Left lung (tissue), 4 donors: ENCODE measurements at regions not wholly inside any gene's neighbourhood (a gene's known extent, or its start where the extent isn't known, plus 50 kb on each side); places are given as distances from the start of the nearest gene placed in this dataset.

Source experiments
- ATAC-seq: fragments of 200-7000 bp; cut with Tn5 transposase; one replicate; pipeline ENCODE4 v1.9.1; 2020; ENCODE audit warnings: moderate library complexity
- DNase-seq, 4 donors: peaks; one replicate each; pipeline ENCODE4 v3.0.0-alpha.2; 2013 to 2020
- H3K27ac ChIP-seq, 2 donors: fragments of 200-600 bp; sonication (generic) in 1 of 2; one replicate each; pipeline versions ENCODE4 v1.5.0 to v1.8.0; 2020 to 2021
- H3K27me3 ChIP-seq, 2 donors: fragments of 200-600 bp; sonication (generic) in 1 of 2; one replicate each; pipeline versions ENCODE4 v1.5.0 to v1.8.0; 2020 to 2021
- H3K36me3 ChIP-seq, 2 donors: fragments of 200-600 bp; sonication (generic) in 1 of 2; one replicate each; pipeline versions ENCODE4 v1.5.0 to v1.8.0; 2020 to 2021
- H3K4me1 ChIP-seq, 2 donors: fragments of 200-600 bp; one replicate each; pipeline ENCODE4 v1.8.0; 2021
- H3K4me3 ChIP-seq, 2 donors: fragments of 200-600 bp; sonication (generic) in 1 of 2; one replicate each; pipeline versions ENCODE4 v1.5.0 to v1.8.0; 2020 to 2021; ENCODE audit warnings: mild to moderate bottlenecking in 1 of 2
- H3K9me3 ChIP-seq, 2 donors: fragments of 200-600 bp; sonication (generic) in 1 of 2; one replicate each; pipeline versions ENCODE4 v1.5.0 to v1.8.0; 2020 to 2021
- intact Hi-C, 2 donors: fragments of 100-400 bp; cut with DNase I; formaldehyde crosslinking; loops; one replicate each; pipeline versions ENCODE4 v1.11.2 to v1.14.2; 2022
- TF ChIP-seq, protein P1 (sequence below), 2 donors: fragments of 200-600 bp; sonication (generic) in 1 of 2; IDR thresholded peaks; one replicate each; pipeline versions ENCODE4 v1.5.0 to v1.8.0; 2021; ENCODE audit warnings: antibody characterized with exemption in 2 of 2
- donor health status: DM: no; HTN: yes; CAD: no.
- donor health status: DM: no; HTN: no; CAD: no.

DNA sequence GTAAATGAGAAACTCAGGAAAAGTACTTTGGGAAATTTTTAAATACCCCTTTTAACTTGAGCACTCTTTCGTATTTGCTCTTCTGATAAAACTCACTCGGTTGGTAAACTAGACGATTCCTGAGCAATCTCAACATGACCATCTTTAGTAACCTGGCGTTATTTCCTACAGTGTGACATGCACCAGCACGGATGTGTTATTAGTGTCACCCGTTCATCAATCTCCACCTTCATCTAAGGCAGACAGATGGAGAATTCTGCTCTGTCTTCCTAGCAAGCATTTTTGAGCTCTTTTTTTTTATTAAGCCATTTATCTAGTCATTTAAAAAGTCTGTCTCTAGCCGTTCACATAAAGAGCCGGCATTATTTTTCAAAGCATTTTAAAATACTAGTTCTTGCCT, 155.2 kb downstream of the DISP1 start:
- DNase-seq = no peak
- H3K27me3 ChIP-seq = no peaks in the 10 kb centered on the region
- TF ChIP-seq, protein P1, sequence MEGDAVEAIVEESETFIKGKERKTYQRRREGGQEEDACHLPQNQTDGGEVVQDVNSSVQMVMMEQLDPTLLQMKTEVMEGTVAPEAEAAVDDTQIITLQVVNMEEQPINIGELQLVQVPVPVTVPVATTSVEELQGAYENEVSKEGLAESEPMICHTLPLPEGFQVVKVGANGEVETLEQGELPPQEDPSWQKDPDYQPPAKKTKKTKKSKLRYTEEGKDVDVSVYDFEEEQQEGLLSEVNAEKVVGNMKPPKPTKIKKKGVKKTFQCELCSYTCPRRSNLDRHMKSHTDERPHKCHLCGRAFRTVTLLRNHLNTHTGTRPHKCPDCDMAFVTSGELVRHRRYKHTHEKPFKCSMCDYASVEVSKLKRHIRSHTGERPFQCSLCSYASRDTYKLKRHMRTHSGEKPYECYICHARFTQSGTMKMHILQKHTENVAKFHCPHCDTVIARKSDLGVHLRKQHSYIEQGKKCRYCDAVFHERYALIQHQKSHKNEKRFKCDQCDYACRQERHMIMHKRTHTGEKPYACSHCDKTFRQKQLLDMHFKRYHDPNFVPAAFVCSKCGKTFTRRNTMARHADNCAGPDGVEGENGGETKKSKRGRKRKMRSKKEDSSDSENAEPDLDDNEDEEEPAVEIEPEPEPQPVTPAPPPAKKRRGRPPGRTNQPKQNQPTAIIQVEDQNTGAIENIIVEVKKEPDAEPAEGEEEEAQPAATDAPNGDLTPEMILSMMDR (IDR thresholded peaks at IDR 0.05) = no peak
- no peaks in the 10 kb centered on the region for H3K9me3 ChIP-seq
- ATAC-seq = no peak
- intact Hi-C loops = no loop called here
- no peaks in the 10 kb centered on the region for H3K36me3 ChIP-seq
- no peak overlapping the region for H3K4me3 ChIP-seq
- H3K27ac ChIP-seq = no peak overlapping the region
- H3K4me1 ChIP-seq = peaks cover 0 to 3% of the 10 kb centered on the region in 2 donors

DNA sequence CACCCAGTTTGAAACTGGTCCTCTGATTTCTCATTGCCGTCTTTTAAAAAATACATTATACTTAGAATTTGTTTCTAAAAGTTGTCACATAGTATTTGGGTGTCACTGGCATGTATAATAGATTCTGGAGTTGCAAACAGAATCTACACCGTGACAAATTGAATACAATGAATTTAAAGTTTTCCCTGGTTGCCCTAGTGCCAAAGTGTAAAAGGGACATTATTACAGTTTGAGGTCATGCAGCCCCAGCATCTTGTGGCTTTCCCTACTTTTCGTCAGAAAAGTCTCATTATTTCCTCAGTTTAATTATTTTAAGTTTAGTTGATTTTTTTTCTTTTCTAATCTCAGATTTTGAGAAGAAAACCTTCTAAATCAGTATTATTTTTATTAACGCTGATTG, 155.9 kb downstream of the DISP1 start:
- TF ChIP-seq, protein P1 (IDR thresholded peaks at IDR 0.05) = no peak
- Histone ChIP-seq H3K9me3 (no peaks in the 10 kb centered on the region), H3K36me3 (no peaks in the 10 kb centered on the region), H3K27me3 (no peaks in the 10 kb centered on the region), H3K4me1 (peaks cover 4 to 6% of the 10 kb centered on the region in 2 donors), H3K27ac (no peak overlapping the region), H3K4me3 (no peak overlapping the region)
- DNase-seq (no peak), ATAC-seq (no peak)
- intact Hi-C loops = no loop called here

DNA sequence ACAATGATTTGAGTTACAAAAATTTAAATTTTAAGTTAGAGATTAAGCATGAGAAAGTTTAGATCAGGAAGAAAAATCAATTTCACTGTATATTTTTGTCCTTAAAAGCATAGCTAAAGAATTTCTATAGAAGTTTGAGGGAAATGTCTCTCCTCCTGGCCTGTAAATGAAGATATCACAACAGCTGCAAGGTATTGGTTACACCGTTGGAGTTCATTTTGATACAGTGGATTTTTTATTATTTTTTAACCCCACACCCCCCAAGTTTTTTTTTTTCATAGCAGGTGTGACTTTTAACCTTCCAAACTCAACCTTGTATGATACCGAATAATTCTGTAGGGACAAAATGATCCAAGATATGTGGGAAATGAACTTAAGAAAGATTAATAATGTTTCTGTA, 156.3 kb downstream of the DISP1 start:
- no peaks in the 10 kb centered on the region for H3K27me3 ChIP-seq
- intact Hi-C loops = no loop called here

DNA sequence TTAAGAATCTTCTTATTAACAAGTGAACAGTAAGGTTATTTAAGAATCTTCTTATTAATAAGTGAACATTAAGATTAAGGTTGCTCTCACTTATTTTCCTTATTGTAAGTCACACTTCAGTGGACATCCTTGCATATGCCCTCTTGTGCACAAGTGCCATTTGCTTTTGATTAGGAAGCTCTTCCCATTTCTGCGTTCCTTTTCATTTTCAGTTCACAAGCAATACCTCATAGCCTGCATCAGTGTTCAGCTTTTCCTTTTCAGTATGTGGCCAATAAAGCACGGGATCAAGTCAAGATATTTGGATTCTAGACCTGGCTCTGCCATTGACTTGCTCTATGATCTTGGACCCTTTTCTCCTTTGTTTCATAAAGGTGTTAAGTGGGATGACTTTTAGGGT, 158.7 kb downstream of the DISP1 start:
- DNase-seq (no peak), ATAC-seq (no peak)
- Histone ChIP-seq H3K36me3 (no peaks in the 10 kb centered on the region), H3K4me3 (no peak overlapping the region), H3K27ac (no peak overlapping the region), H3K27me3 (no peaks in the 10 kb centered on the region), H3K4me1 (peaks cover 7 to 11% of the 10 kb centered on the region in 2 donors), H3K9me3 (no peaks in the 10 kb centered on the region)
- TF ChIP-seq, protein P1 (IDR thresholded peaks at IDR 0.05) = no peak
- intact Hi-C loops = no loop called here

More for the DNA sequence above, 156.3 kb downstream of the DISP1 start:
- TF ChIP-seq, protein P1 (IDR thresholded peaks at IDR 0.05) = no peak
- no peaks in the 10 kb centered on the region for H3K9me3 ChIP-seq
- ATAC-seq (no peak), DNase-seq (no peak)
- H3K27ac ChIP-seq = no peak overlapping the region
- peaks cover 7 to 11% of the 10 kb centered on the region in 2 donors for H3K4me1 ChIP-seq
- H3K36me3 ChIP-seq = no peaks in the 10 kb centered on the region
- H3K4me3 ChIP-seq = no peak overlapping the region

DNA sequence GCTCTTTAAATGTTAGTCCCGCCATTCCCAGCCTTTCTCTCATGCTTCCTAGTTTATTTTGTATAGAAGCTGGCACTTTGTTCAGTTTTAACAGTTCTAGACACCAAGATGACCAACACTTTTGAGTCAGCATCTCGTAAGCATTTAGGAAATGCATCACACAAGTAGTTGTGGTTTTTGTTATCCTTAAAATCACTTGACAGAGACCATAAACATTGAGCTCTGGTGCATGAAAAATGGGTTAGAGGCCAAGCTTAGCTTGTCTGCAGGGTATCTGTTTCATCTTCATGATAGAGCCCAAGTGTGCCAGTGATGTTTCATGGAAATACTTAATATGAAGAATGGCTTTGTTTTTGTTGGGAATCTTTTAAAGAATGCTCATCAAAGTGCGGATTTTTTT, 159.7 kb downstream of the DISP1 start:
- Histone ChIP-seq H3K27ac (no peak overlapping the region), H3K4me3 (no peak overlapping the region), H3K36me3 (no peaks in the 10 kb centered on the region), H3K4me1 (peaks cover 7 to 11% of the 10 kb centered on the region in 2 donors), H3K9me3 (no peaks in the 10 kb centered on the region), H3K27me3 (no peaks in the 10 kb centered on the region)
- intact Hi-C loops = no loop called here
- ATAC-seq = peak; percentile 45
- no peak for DNase-seq
- TF ChIP-seq, protein P1 (IDR thresholded peaks at IDR 0.05) = no peak
